ENCODE measurements at regions not wholly inside any gene's neighbourhood (a gene's known extent, or its start where the extent isn't known, plus 50 kb on each side); places are given as distances from the start of the nearest gene placed in this dataset.

- TF ChIP-seq CTCF (IDR thresholded peaks at IDR 0.05) (no peak), POLR2A (IDR thresholded peaks at IDR 0.05) (no peak)
Measured at GRCh38 chr20:17841751-17842215, 126.8 kb downstream of the SNX5 start.

All from testis (tissue), 2 donors.